Omental fat pad (tissue), 3 donors: ENCODE measurements at regions not wholly inside any gene's neighbourhood (a gene's known extent, or its start where the extent isn't known, plus 50 kb on each side); places are given as distances from the start of the nearest gene placed in this dataset.

Source experiments
- ATAC-seq: fragments of 150-250 bp; one replicate; pipeline ENCODE4 v1.9.1; 2016; ENCODE audit warnings: mild to moderate bottlenecking, moderate library complexity; ENCODE audit not compliant: low FRiP score
- DNase-seq: peaks from one replicate; pipeline ENCODE4 v3.0.0-alpha.2; 2019; ENCODE audit warnings: low spot score
- CTCF ChIP-seq, 3 donors: fragments of 450-650 bp; IDR thresholded peaks; one replicate each; pipeline ENCODE4 v1.5.1; 2016 to 2017; ENCODE audit warnings: antibody characterized with exemption in 3 of 3, mild to moderate bottlenecking in 3 of 3, moderate library complexity in 2 of 3

DNA sequence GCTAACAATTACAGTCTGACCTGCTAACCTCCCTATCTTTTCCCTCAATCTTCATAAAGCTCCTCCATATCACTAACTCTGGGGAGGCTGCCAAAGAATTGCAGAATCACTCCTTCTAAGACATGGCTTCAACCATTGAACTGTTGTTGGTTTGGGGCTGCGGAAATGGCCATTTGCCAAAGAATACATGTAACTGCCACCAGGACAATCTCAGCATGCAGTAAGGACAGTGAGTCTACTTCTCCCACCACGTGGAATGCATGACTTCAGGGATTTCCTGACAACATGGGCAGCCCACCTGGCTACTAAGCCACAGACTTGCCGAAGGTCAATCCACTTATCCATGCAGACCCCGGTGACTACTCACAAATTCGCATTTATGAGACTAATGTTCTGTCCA lies 104.3 kb upstream of the NUDT7 start:
- DNase-seq = no peak
- TF ChIP-seq CTCF (IDR thresholded peaks at IDR 0.05) = no peak

GRCh38 chr16:77618951-77619350 lies 103.4 kb upstream of the NUDT7 start:
- ATAC-seq = no peak
- TF ChIP-seq CTCF (IDR thresholded peaks at IDR 0.05) = no peak
- DNase-seq = no peak

More for the DNA sequence above, 104.3 kb upstream of the NUDT7 start:
- ATAC-seq = no peak

- TF ChIP-seq CTCF (IDR thresholded peaks at IDR 0.05) = no peak
- DNase-seq (no peak), ATAC-seq (no peak)
Observed at GRCh38 chr16:77624085-77624484, 98.2 kb upstream of the NUDT7 start.

DNA sequence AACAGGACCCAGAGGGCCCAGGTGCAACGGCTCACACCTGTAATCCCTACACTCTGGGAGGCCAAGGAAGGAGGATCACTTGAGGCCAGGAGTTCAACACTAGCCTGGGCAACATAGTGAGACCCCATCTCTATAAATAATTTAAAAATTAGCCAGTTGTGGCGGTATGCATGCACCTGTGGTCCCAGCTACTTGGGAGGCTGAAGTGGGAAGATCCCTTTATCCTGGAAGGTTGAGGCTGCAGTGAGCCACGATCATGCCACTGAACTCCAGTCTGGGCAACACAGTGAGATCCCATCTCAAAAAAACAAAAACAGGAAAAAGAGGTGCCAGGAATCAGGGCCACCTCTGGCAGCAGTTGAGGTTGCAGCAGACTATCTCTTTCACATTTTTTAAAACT lies 85.7 kb upstream of the NUDT7 start:
- TF ChIP-seq CTCF (IDR thresholded peaks at IDR 0.05) = no peak
- ATAC-seq (no peak), DNase-seq (no peak)

DNA sequence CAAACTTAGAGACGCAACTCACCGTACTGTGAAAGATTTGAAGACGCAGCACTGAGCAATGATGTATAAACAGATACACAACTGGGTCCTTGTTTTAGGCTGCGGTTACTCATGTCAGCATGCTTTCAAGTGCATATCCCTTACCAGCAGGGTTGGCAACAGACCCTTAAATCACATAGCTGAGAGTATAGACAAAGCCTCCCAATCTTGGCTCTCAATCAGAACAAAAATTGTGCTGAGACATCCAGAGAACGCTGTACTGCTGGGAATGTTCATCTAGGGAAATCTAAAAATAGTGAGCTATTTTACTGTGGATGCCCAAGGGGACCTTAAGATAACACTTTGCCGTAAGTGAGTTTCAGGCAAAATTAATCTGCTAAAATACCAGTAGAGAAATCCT lies 84.4 kb upstream of the NUDT7 start:
- DNase-seq (no peak), ATAC-seq (no peak)

DNA sequence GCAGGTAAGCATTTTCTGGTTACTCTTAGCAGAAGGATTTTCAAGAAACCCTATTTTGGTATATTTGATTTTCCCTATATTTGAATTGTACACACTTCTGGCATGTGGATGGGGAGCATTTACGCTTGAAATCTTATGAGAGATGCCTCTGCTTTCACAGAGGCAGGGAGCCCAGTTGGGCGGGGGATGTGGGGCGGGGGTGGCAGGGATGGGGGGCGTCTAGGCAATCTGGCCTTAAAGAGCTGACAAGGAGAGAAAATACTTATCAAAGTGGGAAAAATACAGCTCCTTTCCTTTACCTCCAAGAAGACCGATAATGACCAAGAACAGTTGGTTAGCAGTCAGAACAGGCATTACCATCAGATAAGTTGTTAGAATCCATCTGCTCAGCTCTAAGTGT lies 79.1 kb upstream of the NUDT7 start:
- ATAC-seq (no peak), DNase-seq (no peak)
- TF ChIP-seq CTCF (IDR thresholded peaks at IDR 0.05) = no peak

More for the DNA sequence above, 84.4 kb upstream of the NUDT7 start:
- TF ChIP-seq CTCF (IDR thresholded peaks at IDR 0.05) = no peak

- no peak for TF ChIP-seq CTCF (IDR thresholded peaks at IDR 0.05)
- DNase-seq = no peak
- no peak for ATAC-seq
Observed at GRCh38 chr16:77645764-77646163, 76.5 kb upstream of the NUDT7 start.
